ENCODE measurements at regions not wholly inside any gene's neighbourhood (a gene's known extent, or its start where the extent isn't known, plus 50 kb on each side); places are given as distances from the start of the nearest gene placed in this dataset.

DNA sequence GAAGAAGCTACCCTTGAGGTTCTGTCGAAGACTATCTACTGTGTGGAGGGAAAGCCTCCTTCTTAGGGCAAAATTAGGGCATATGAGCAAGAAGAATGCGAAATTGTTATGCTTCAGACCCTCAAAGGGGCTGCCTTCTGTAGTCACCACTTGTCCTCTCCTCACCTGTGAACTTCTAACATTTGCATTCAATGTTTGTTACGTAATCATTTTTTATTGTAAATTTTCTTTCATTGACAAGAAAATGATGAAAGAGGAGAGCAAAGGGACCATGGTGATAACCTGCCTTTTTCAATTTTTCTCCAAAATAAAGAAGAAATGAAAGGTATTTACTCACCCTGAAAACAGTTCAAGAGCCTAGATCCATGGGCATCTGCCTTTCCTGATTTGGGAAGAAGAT is 193.0 kb downstream of the SP3 start (continued):
- TF ChIP-seq, protein P1, sequence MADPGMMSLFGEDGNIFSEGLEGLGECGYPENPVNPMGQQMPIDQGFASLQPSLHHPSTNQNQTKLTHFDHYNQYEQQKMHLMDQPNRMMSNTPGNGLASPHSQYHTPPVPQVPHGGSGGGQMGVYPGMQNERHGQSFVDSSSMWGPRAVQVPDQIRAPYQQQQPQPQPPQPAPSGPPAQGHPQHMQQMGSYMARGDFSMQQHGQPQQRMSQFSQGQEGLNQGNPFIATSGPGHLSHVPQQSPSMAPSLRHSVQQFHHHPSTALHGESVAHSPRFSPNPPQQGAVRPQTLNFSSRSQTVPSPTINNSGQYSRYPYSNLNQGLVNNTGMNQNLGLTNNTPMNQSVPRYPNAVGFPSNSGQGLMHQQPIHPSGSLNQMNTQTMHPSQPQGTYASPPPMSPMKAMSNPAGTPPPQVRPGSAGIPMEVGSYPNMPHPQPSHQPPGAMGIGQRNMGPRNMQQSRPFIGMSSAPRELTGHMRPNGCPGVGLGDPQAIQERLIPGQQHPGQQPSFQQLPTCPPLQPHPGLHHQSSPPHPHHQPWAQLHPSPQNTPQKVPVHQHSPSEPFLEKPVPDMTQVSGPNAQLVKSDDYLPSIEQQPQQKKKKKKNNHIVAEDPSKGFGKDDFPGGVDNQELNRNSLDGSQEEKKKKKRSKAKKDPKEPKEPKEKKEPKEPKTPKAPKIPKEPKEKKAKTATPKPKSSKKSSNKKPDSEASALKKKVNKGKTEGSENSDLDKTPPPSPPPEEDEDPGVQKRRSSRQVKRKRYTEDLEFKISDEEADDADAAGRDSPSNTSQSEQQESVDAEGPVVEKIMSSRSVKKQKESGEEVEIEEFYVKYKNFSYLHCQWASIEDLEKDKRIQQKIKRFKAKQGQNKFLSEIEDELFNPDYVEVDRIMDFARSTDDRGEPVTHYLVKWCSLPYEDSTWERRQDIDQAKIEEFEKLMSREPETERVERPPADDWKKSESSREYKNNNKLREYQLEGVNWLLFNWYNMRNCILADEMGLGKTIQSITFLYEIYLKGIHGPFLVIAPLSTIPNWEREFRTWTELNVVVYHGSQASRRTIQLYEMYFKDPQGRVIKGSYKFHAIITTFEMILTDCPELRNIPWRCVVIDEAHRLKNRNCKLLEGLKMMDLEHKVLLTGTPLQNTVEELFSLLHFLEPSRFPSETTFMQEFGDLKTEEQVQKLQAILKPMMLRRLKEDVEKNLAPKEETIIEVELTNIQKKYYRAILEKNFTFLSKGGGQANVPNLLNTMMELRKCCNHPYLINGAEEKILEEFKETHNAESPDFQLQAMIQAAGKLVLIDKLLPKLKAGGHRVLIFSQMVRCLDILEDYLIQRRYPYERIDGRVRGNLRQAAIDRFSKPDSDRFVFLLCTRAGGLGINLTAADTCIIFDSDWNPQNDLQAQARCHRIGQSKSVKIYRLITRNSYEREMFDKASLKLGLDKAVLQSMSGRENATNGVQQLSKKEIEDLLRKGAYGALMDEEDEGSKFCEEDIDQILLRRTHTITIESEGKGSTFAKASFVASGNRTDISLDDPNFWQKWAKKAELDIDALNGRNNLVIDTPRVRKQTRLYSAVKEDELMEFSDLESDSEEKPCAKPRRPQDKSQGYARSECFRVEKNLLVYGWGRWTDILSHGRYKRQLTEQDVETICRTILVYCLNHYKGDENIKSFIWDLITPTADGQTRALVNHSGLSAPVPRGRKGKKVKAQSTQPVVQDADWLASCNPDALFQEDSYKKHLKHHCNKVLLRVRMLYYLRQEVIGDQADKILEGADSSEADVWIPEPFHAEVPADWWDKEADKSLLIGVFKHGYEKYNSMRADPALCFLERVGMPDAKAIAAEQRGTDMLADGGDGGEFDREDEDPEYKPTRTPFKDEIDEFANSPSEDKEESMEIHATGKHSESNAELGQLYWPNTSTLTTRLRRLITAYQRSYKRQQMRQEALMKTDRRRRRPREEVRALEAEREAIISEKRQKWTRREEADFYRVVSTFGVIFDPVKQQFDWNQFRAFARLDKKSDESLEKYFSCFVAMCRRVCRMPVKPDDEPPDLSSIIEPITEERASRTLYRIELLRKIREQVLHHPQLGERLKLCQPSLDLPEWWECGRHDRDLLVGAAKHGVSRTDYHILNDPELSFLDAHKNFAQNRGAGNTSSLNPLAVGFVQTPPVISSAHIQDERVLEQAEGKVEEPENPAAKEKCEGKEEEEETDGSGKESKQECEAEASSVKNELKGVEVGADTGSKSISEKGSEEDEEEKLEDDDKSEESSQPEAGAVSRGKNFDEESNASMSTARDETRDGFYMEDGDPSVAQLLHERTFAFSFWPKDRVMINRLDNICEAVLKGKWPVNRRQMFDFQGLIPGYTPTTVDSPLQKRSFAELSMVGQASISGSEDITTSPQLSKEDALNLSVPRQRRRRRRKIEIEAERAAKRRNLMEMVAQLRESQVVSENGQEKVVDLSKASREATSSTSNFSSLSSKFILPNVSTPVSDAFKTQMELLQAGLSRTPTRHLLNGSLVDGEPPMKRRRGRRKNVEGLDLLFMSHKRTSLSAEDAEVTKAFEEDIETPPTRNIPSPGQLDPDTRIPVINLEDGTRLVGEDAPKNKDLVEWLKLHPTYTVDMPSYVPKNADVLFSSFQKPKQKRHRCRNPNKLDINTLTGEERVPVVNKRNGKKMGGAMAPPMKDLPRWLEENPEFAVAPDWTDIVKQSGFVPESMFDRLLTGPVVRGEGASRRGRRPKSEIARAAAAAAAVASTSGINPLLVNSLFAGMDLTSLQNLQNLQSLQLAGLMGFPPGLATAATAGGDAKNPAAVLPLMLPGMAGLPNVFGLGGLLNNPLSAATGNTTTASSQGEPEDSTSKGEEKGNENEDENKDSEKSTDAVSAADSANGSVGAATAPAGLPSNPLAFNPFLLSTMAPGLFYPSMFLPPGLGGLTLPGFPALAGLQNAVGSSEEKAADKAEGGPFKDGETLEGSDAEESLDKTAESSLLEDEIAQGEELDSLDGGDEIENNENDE (IDR thresholded peaks at IDR 0.05; ENCODE audit: insufficient replicate concordance, low read length): no peak
- TF ChIP-seq CREB1 (IDR thresholded peaks at IDR 0.05): no peak
- no peak for TF ChIP-seq KDM5A (IDR thresholded peaks at IDR 0.05; ENCODE audit: low read length)
- TF ChIP-seq EP300 (IDR thresholded peaks at IDR 0.05; ENCODE audit: borderline replicate concordance in 1 of 2, low read depth in 2 of 2, low read length in 2 of 2): no peak
- TF ChIP-seq HDAC2 (IDR thresholded peaks at IDR 0.05; ENCODE audit: borderline replicate concordance in 1 of 2, low read depth in 2 of 2, low read length in 2 of 2): no peak
- TF ChIP-seq RFX5 (IDR thresholded peaks at IDR 0.05; ENCODE audit: borderline replicate concordance, low read depth, low read length): no peak
- TF ChIP-seq SP4 (IDR thresholded peaks at IDR 0.05; ENCODE audit: low read length): no peak
- TF ChIP-seq BACH1 (IDR thresholded peaks at IDR 0.05; ENCODE audit: low read length): no peak
- TF ChIP-seq PHF8 (conservative IDR thresholded peaks at IDR 0.05; ENCODE audit: low read depth, low read length): no peak
